ENCODE measurements at regions not wholly inside any gene's neighbourhood (a gene's known extent, or its start where the extent isn't known, plus 50 kb on each side); places are given as distances from the start of the nearest gene placed in this dataset.

DNA sequence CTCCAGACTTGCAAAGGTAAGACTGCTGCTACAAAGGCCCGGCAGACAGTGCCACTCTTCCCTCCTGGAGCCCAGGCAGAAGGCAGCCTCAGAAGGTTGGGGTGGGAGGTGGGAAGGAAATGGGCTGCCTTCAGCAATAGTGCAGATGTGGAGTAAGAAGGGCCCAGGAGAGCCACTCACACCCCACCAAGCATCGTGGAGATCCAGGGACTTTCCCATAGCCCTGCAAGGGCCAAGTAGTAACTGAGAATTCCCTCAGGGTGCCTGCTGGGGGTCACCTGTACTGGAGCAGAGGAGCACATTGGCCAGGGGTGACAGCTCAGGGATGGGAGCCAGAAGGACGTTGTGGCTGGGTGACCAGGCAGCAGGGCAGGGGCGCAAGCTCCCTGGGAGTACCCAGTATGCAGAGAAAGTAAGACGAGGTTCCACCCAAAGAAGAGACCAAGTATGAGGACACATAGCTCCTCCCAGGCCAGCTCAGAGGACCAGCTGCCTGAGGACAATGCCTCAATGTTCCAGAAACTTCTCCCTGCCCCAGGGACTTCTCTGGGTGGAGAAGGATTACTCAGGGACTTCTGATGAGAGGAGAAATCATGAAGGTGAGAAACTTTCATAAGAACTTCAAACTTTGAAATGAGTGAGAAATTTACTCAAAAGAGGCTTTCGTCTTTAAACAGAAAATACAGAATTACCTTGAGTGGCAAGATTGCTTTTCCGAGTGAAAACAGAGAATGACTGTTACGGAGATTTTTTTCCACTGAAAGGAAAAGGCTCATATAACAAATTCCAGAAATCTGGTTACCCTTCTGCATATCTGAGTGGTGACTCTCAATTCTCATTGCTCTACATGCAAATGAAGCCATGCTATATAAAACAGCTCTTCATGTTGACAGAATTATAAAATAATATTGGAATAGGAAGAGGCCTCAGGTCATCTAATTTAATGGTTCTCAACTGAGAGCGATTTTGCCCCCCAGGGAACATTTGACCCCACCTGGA, 87.9 kb upstream of the TRIO start:
- Histone ChIP-seq H3K4me3 (ENCODE audit: control insufficient read depth in 2 of 3, extremely low read depth in 1 of 3, insufficient read depth in 2 of 3, low read depth in 1 of 3, low read length in 3 of 3) (no peak overlapping the region), H2AFZ (ENCODE audit: control insufficient read depth, low read length) (peak overlapping the region; percentile 28), H3K36me3 (ENCODE audit: control insufficient read depth in 2 of 2, extremely low read depth in 1 of 2, insufficient read depth in 2 of 2, low read length in 2 of 2) (no peaks in the 10 kb centered on the region), H3K9me3 (ENCODE audit: control insufficient read depth, low read depth, low read length) (no peaks in the 10 kb centered on the region), H4K20me1 (ENCODE audit: control insufficient read depth, extremely low read depth, insufficient read depth, low read length) (no peaks in the 10 kb centered on the region), H3K4me2 (ENCODE audit: control insufficient read depth, extremely low read depth, insufficient read depth, low read depth, low read length) (peak overlapping the region; percentile 18), H3K9ac (ENCODE audit: control insufficient read depth, extremely low read depth, insufficient read depth, low read length) (no peak overlapping the region), H3K79me2 (ENCODE audit: control insufficient read depth, insufficient read depth, low read length) (no peaks in the 10 kb centered on the region), H3K9me1 (ENCODE audit: control insufficient read depth, extremely low read depth, insufficient read depth, low read length) (no peaks in the 10 kb centered on the region), H3K27ac (ENCODE audit: control insufficient read depth, insufficient read depth, low read length) (no peak overlapping the region), H3K4me1 (ENCODE audit: control insufficient read depth, extremely low read depth, insufficient read depth, low read length) (peaks cover 9% of the 10 kb centered on the region), H3K27me3 (ENCODE audit: control insufficient read depth, extremely low read depth, insufficient read depth, low read length) (no peaks in the 10 kb centered on the region)
- no peak for TF ChIP-seq EZH2 (IDR thresholded peaks at IDR 0.05; ENCODE audit: low read length)
- TF ChIP-seq, protein P1, sequence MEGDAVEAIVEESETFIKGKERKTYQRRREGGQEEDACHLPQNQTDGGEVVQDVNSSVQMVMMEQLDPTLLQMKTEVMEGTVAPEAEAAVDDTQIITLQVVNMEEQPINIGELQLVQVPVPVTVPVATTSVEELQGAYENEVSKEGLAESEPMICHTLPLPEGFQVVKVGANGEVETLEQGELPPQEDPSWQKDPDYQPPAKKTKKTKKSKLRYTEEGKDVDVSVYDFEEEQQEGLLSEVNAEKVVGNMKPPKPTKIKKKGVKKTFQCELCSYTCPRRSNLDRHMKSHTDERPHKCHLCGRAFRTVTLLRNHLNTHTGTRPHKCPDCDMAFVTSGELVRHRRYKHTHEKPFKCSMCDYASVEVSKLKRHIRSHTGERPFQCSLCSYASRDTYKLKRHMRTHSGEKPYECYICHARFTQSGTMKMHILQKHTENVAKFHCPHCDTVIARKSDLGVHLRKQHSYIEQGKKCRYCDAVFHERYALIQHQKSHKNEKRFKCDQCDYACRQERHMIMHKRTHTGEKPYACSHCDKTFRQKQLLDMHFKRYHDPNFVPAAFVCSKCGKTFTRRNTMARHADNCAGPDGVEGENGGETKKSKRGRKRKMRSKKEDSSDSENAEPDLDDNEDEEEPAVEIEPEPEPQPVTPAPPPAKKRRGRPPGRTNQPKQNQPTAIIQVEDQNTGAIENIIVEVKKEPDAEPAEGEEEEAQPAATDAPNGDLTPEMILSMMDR (optimal IDR thresholded peaks at IDR 0.05 in 1 of 3, IDR thresholded peaks at IDR 0.05 in 1 of 3, conservative IDR thresholded peaks at IDR 0.05 in 1 of 3; ENCODE audit: extremely low read depth in 1 of 3, insufficient read depth in 2 of 3, low read length in 3 of 3) = no peak
- dilution Hi-C loops (cut with MboI; ENCODE audit: extremely low pct_ligation_motif_present, low sequenced_read_pairs) = no loop called here
- peak; percentile 34 for FAIRE-seq
- no peak for DNase-seq (ENCODE audit: low read depth, low spot score)

DNA sequence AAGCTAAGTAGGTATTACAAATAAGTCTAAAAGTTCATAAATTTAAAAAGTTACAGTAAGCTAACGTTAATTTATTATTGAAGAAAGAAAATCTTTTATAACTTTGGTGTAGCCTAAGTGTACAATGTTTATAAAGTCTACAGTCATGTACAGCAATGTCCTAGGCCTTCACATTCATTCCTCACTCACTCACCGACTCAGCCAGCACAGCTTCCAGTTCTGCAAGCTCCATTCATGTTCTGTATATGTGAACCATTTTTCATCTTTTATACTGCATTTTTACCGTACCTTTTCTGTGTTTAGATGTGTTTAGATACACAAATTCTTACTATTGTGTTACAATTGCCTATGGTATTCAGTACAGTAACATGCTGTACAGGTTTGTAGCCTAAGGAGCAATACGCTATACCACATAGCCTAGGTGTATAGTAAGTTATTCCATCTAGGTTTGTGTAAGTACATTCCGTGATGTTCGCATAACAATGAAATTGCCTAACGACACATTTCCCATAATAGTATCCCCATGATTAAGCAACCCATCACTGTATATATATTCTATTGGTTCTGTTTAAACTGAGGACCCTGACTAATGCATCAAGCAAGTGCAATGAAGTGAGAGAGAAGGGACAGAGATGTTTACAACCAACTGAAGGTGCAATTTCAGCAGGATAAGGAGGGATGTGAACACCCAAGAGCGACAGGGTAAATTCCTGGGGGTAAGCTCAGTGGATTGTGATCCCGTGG, 88.9 kb upstream of the TRIO start:
- Histone ChIP-seq H3K4me2 (ENCODE audit: control insufficient read depth, extremely low read depth, insufficient read depth, low read depth, low read length) (no peak overlapping the region), H3K4me1 (ENCODE audit: control insufficient read depth, extremely low read depth, insufficient read depth, low read length) (peaks cover 9% of the 10 kb centered on the region), H3K36me3 (ENCODE audit: control insufficient read depth in 2 of 2, extremely low read depth in 1 of 2, insufficient read depth in 2 of 2, low read length in 2 of 2) (no peaks in the 10 kb centered on the region), H2AFZ (ENCODE audit: control insufficient read depth, low read length) (no peak overlapping the region), H3K79me2 (ENCODE audit: control insufficient read depth, insufficient read depth, low read length) (no peaks in the 10 kb centered on the region), H3K27ac (ENCODE audit: control insufficient read depth, insufficient read depth, low read length) (no peak overlapping the region), H3K9ac (ENCODE audit: control insufficient read depth, extremely low read depth, insufficient read depth, low read length) (no peak overlapping the region), H4K20me1 (ENCODE audit: control insufficient read depth, extremely low read depth, insufficient read depth, low read length) (no peaks in the 10 kb centered on the region), H3K9me1 (ENCODE audit: control insufficient read depth, extremely low read depth, insufficient read depth, low read length) (no peaks in the 10 kb centered on the region), H3K4me3 (ENCODE audit: control insufficient read depth in 2 of 3, extremely low read depth in 1 of 3, insufficient read depth in 2 of 3, low read depth in 1 of 3, low read length in 3 of 3) (no peak overlapping the region), H3K27me3 (ENCODE audit: control insufficient read depth, extremely low read depth, insufficient read depth, low read length) (no peaks in the 10 kb centered on the region), H3K9me3 (ENCODE audit: control insufficient read depth, low read depth, low read length) (no peaks in the 10 kb centered on the region)
- TF ChIP-seq EZH2 (IDR thresholded peaks at IDR 0.05; ENCODE audit: low read length) = no peak
- TF ChIP-seq, protein P1 (optimal IDR thresholded peaks at IDR 0.05 in 1 of 3, IDR thresholded peaks at IDR 0.05 in 1 of 3, conservative IDR thresholded peaks at IDR 0.05 in 1 of 3; ENCODE audit: extremely low read depth in 1 of 3, insufficient read depth in 2 of 3, low read length in 3 of 3) = no peak
- dilution Hi-C loops (cut with MboI; ENCODE audit: extremely low pct_ligation_motif_present, low sequenced_read_pairs) = no loop called here
- FAIRE-seq = peak; percentile 44
- no peak for DNase-seq (ENCODE audit: low read depth, low spot score)
